Tibial artery (tissue), 4 donors: ENCODE measurements at regions not wholly inside any gene's neighbourhood (a gene's known extent, or its start where the extent isn't known, plus 50 kb on each side); places are given as distances from the start of the nearest gene placed in this dataset.
"Not testable (repeated sequence)": the region's sequence is repeated elsewhere in the genome, so short reads cannot be mapped to it uniquely, and the experiment has no call there.

Experiments used
- DNase-seq, 2 donors: peaks; one replicate each; pipeline ENCODE4 v3.0.0-alpha.2; 2019
- H3K27ac ChIP-seq, 2 donors: fragments of 200-600 bp; sonication (generic) in 1 of 2; 1 replicate in 1 of 2; 2 replicates in 1 of 2; pipeline ENCODE4 v1.5.1; 2018 to 2019; ENCODE audit warnings: mild to moderate bottlenecking in 1 of 2
- H3K27me3 ChIP-seq, 2 donors: fragments of 200-600 bp; sonication (generic) in 1 of 2; one replicate each; pipeline versions ENCODE4 v1.5.1 to v1.6.0; 2016 to 2019
- H3K36me3 ChIP-seq, 3 donors: fragments of 200-600 bp; sonication (generic) in 2 of 3; one replicate each; pipeline ENCODE4 v1.5.1; 2016 to 2019; ENCODE audit warnings: mild to moderate bottlenecking in 2 of 3
- H3K4me1 ChIP-seq, 4 donors: fragments of 200-600 bp; sonication (generic) in 2 of 4; 1 replicate in 3 of 4; 2 replicates in 1 of 4; pipeline ENCODE4 v1.5.1; 2016 to 2019
- H3K4me3 ChIP-seq, 2 donors: fragments of 200-600 bp; sonication (generic) in 1 of 2; 1 replicate in 1 of 2; 2 replicates in 1 of 2; pipeline ENCODE4 v1.5.1; 2018 to 2019; ENCODE audit warnings: mild to moderate bottlenecking in 2 of 2
- H3K9me3 ChIP-seq, 3 donors: fragments of 200-600 bp; sonication (generic) in 1 of 3; one replicate each; pipeline ENCODE4 v1.5.1; 2016 to 2019
- intact Hi-C: fragments of 100-400 bp; cut with DNase I; formaldehyde crosslinking; loops from one replicate; pipeline ENCODE4 v1.15.0; 2023; ENCODE audit warnings: low total_unique reads
- TF ChIP-seq, protein P1 (sequence below), 2 experiments: fragments of 200-600 bp in 1 of 2; fragments of 450-650 bp in 1 of 2; IDR thresholded peaks; one replicate each; pipeline ENCODE4 v1.5.1; 2017 to 2019; ENCODE audit warnings: antibody characterized with exemption in 2 of 2, mild to moderate bottlenecking in 1 of 2, moderate library complexity in 1 of 2

DNA sequence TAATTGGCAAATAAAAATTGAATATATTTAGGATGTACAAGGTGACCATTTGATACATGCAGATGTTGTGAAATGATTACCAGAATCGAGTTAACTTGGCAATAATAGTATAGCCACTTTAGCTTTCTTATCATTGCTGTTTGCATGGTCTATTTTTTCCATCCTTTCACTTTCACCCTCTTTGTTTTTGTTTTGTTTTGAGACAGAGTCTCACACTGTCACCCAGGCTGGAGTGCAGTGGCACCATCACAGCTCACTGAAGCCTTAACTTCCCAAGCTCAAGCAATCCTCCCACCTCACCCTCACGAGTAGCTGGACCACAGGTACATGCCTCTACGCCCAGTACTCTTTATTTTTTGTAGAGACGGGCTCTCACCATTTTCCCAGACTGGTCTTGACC, 218.6 kb upstream of the ADGRL3 start:
- H3K36me3 ChIP-seq = no peaks in the 10 kb centered on the region
- peaks cover 0 to 11% (median 0%) of the 10 kb centered on the region in 3 donors for H3K9me3 ChIP-seq
- no peak overlapping the region for H3K27ac ChIP-seq
- no peak overlapping the region for H3K4me3 ChIP-seq
- no peaks in the 10 kb centered on the region for H3K4me1 ChIP-seq
- DNase-seq = no peak
- intact Hi-C loops = no loop called here
- H3K27me3 ChIP-seq = no peaks in the 10 kb centered on the region
- TF ChIP-seq, protein P1, sequence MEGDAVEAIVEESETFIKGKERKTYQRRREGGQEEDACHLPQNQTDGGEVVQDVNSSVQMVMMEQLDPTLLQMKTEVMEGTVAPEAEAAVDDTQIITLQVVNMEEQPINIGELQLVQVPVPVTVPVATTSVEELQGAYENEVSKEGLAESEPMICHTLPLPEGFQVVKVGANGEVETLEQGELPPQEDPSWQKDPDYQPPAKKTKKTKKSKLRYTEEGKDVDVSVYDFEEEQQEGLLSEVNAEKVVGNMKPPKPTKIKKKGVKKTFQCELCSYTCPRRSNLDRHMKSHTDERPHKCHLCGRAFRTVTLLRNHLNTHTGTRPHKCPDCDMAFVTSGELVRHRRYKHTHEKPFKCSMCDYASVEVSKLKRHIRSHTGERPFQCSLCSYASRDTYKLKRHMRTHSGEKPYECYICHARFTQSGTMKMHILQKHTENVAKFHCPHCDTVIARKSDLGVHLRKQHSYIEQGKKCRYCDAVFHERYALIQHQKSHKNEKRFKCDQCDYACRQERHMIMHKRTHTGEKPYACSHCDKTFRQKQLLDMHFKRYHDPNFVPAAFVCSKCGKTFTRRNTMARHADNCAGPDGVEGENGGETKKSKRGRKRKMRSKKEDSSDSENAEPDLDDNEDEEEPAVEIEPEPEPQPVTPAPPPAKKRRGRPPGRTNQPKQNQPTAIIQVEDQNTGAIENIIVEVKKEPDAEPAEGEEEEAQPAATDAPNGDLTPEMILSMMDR (IDR thresholded peaks at IDR 0.05) = no peak

DNA sequence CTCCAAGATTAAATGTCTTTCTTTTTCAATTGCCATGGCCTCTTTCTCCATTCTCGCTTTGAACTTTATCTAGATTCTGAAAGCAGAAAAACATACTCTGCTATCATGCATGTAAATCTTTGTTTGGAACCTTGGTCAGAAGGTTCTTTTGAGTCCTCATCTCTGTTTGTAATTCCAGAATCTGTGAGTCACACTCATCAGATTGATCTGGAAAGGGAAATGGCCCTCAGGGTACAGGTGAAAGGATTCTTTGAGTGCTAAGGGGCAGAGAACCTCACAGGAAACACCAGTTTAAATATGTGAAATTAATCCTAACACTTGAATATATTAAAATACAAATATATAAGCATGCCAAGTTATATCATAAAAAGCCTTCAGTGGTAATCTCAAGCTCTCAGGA, 211.0 kb upstream of the ADGRL3 start:
- intact Hi-C loops = no loop called here
- DNase-seq = no peak
- H3K36me3 ChIP-seq = no peaks in the 10 kb centered on the region
- no peak overlapping the region for H3K4me3 ChIP-seq
- peaks cover 0 to 6% (median 0%) of the 10 kb centered on the region in 3 donors for H3K9me3 ChIP-seq
- H3K27ac ChIP-seq = no peak overlapping the region
- no peaks in the 10 kb centered on the region for H3K4me1 ChIP-seq
- TF ChIP-seq, protein P1 (IDR thresholded peaks at IDR 0.05) = no peak
- no peaks in the 10 kb centered on the region for H3K27me3 ChIP-seq

DNA sequence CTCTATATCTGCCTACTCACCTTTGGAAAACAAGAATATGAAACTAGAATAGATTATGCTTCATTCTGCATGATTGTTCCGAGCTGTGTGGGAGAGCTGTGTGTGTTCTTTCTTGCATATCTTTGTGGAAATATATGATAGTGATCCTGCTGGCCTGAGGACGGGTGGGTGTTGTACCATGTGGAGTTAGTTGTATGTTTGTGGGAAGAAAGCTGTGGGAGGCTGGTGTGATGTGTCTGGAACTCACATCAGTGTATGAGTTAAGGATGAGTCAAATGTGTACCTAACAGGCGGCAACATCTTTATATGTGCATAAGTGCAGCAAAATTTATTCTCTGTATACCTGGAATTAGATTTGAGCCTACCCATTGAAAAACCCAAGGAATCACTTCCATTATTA, 208.1 kb upstream of the ADGRL3 start:
- no peaks in the 10 kb centered on the region for H3K4me1 ChIP-seq
- intact Hi-C loops = no loop called here
- H3K9me3 ChIP-seq = no peaks in the 10 kb centered on the region
- H3K27me3 ChIP-seq = no peaks in the 10 kb centered on the region
- H3K4me3 ChIP-seq = no peak overlapping the region
- TF ChIP-seq, protein P1 (IDR thresholded peaks at IDR 0.05) = no peak
- H3K36me3 ChIP-seq = no peaks in the 10 kb centered on the region
- no peak for DNase-seq
- H3K27ac ChIP-seq = no peak overlapping the region

DNA sequence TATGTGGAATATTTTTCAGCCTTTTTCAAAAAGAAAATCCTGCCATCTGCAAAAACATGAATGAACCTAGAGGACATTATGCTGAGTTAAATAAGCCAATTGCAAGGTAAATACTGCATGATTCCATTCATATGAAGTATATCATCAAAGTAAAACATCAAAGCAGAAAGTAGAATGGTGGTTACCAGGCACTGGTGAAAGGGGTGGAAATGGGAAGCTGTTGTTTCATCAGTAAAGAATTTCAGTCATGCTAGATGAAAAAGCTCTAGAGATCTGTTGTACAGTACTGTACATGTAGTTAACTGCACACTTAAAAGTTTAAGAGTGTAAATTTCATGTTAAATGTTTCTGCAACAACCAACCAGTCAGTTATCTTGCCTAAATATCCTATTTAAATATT, 196.8 kb upstream of the ADGRL3 start:
- TF ChIP-seq, protein P1 (IDR thresholded peaks at IDR 0.05) = no peak
- intact Hi-C loops = no loop called here
- H3K9me3 ChIP-seq = no peaks in the 10 kb centered on the region
- no peak for DNase-seq
- H3K27me3 ChIP-seq = no peaks in the 10 kb centered on the region
- no peaks in the 10 kb centered on the region for H3K4me1 ChIP-seq
- no peak overlapping the region for H3K27ac ChIP-seq
- H3K36me3 ChIP-seq = no peaks in the 10 kb centered on the region
- no peak overlapping the region for H3K4me3 ChIP-seq

DNA sequence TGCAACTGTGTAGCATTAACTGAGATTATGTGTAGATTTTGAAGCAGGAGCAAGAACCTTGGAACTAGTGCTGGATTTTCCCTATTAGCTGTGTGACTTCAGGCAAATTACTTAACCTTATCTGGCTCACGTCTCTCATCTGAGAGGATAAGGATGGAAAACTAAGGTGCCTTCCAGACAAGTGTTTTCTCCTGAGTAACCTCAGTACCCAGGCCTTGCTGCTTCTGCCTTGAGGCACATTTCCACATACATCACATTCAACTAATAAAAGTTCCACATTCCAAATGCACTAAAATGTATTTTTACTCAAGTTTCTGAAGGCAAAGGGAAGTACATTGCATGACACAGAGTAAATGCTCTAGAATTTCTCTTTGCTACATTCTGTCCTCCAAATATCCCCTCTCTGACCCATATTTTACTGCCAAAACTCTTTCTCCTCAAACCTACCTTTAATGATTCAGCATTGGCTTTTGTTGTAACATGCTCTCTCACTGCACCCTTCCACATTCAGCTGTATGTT, 195.4 kb upstream of the ADGRL3 start:
- Histone ChIP-seq H3K4me3 (no peak overlapping the region), H3K4me1 (no peaks in the 10 kb centered on the region), H3K9me3 (no peaks in the 10 kb centered on the region), H3K27me3 (no peaks in the 10 kb centered on the region), H3K36me3 (no peaks in the 10 kb centered on the region), H3K27ac (no peak overlapping the region)
- intact Hi-C loops = no loop called here
- no peak for DNase-seq
- TF ChIP-seq, protein P1 (IDR thresholded peaks at IDR 0.05) = no peak

DNA sequence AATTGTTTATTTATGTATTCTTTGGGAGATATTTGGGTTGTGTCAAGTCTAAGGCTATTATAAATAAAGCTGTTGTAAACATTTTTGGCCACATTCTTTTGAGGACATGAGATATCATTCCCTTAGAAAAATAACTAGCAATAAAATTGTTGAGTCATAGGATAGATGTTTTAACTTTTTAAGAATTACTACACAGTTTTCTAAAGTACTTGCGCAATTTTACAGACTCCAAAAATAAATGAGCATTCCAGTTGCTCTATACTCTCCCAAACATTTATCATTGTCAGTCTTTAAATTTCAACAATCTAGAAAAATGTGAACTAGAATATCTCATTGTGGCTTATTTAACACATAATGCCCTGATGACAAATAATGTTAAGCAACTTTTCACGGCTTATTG, 189.1 kb upstream of the ADGRL3 start:
- Histone ChIP-seq H3K4me3 (no peak overlapping the region), H3K27ac (no peak overlapping the region), H3K4me1 (no peaks in the 10 kb centered on the region), H3K9me3 (peaks cover 0 to 13% (median 12%) of the 10 kb centered on the region in 3 donors), H3K27me3 (no peaks in the 10 kb centered on the region), H3K36me3 (no peaks in the 10 kb centered on the region)
- intact Hi-C loops = no loop called here
- no peak for DNase-seq
- TF ChIP-seq, protein P1 (IDR thresholded peaks at IDR 0.05) = no peak

DNA sequence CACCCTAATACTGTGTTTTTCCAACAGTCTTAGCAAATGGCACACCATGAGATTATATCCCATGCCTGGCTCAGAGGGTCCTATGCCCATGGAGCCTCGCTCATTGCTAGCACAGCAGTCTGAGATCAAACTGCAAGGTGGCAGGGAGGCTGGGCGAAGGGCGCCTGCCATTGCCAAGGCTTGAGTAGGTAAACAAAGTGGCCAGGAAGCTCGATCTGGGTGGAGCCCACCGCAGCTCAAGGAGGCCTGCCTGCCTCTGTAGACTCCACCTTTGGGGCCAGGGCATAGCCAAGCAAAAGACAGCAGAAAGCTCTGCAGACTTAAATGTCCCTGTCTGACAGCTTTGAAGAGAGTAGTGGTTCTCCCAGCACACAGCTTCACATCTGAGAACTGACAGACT, 188.2 kb upstream of the ADGRL3 start:
- DNase-seq, H3K36me3 ChIP-seq, intact Hi-C loops, H3K4me1 ChIP-seq, H3K27ac ChIP-seq, H3K27me3 ChIP-seq, H3K4me3 ChIP-seq: not testable (repeated sequence)
- peaks cover 0 to 13% (median 12%) of the 10 kb centered on the region in 3 donors for H3K9me3 ChIP-seq
